Uterus (tissue), 2 donors: ENCODE measurements at regions not wholly inside any gene's neighbourhood (a gene's known extent, or its start where the extent isn't known, plus 50 kb on each side); places are given as distances from the start of the nearest gene placed in this dataset.

Experiments used
- CTCF ChIP-seq, 4 experiments: fragments of 200-600 bp in 2 of 4; fragments of 450-650 bp in 2 of 4; sonication (generic) in 2 of 4; IDR thresholded peaks; one replicate each; pipeline ENCODE4 v1.5.1; 2016 to 2019; ENCODE audit warnings: antibody characterized with exemption in 4 of 4, mild to moderate bottlenecking in 2 of 4, moderate library complexity in 1 of 4
- POLR2A ChIP-seq, 2 donors: fragments of 450-650 bp; IDR thresholded peaks; one replicate each; pipeline ENCODE4 v1.6.1; 2016; ENCODE audit warnings: antibody characterized with exemption in 2 of 2, mild to moderate bottlenecking in 1 of 2, moderate library complexity in 1 of 2

GRCh38 chr2:182655750-182656149, 60.3 kb upstream of the DNAJC10 start:
- TF ChIP-seq CTCF (IDR thresholded peaks at IDR 0.05) (no peak), POLR2A (IDR thresholded peaks at IDR 0.05) (no peak)
